ENCODE measurements at regions not wholly inside any gene's neighbourhood (a gene's known extent, or its start where the extent isn't known, plus 50 kb on each side); places are given as distances from the start of the nearest gene placed in this dataset.

DNA sequence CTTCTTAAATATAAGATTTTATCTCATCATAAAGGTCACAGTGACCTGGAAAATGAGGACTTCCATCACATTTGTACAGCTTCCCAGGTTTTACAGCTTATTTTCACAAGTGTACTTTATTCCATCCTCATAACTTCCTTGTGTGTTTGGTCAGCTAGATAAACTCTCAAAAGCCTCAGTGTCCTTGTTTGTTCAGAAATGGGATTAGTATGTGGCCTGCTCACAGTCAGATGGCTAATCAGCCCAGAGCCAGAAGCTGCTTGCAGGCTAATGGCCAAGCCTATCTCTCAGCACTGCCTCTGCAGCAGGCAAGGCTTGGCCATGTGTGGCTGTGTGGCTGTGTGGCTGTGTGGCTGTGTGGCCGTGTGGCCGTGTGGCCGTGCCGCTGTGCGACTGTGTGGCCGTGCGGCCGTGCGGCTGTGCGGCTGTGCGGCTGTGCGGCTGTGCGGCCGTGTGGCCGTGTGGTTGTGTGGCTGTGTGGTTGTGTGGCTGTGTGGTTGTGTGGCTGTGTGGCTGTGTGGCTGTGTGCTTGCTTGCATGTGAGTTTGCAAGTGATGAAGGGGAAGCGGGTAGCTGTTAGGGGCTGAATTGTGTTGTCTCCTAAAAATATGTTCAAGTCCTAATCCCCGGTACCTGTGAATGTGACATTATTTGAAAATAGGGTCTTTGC, 233.0 kb upstream of the TNP1 start:
- Histone ChIP-seq H3K27ac (ENCODE audit: low read depth, low read length) (no peak overlapping the region), H3K4me2 (ENCODE audit: low read length) (no peak overlapping the region), H3K27me3 (ENCODE audit: insufficient read depth, low read length, poor library complexity) (no peaks in the 10 kb centered on the region), H3K23ac (ENCODE audit: low read length) (no peak overlapping the region), H2AK5ac (ENCODE audit: low read length) (no peak overlapping the region), H3K4ac (ENCODE audit: low read depth, low read length) (no peak overlapping the region), H4K8ac (ENCODE audit: low read depth, low read length) (no peak overlapping the region), H3K4me3 (ENCODE audit: low read length) (no peak overlapping the region), H4K5ac (ENCODE audit: low read length) (no peak overlapping the region), H3K4me1 (ENCODE audit: control insufficient read depth, low read depth, low read length) (no peaks in the 10 kb centered on the region), H3K79me2 (ENCODE audit: control insufficient read depth, insufficient read depth, low read length) (no peaks in the 10 kb centered on the region), H3K36me3 (ENCODE audit: control insufficient read depth, insufficient read depth, low read length) (no peaks in the 10 kb centered on the region), H3K79me1 (ENCODE audit: low read length) (no peaks in the 10 kb centered on the region), H2BK120ac (ENCODE audit: low read depth, low read length) (no peak overlapping the region), H2BK15ac (replicated peaks; ENCODE audit: low read depth) (no peak overlapping the region), H3K56ac (ENCODE audit: low read length) (no peak overlapping the region), H3K9ac (ENCODE audit: low read length) (no peak overlapping the region), H3K18ac (ENCODE audit: low read length) (no peak overlapping the region), H2BK5ac (ENCODE audit: low read length) (no peak overlapping the region)
- DNase-seq: no peak
- no CpG with 5 or more reads among the region's 17 CpGs for WGBS (ENCODE audit: extremely low coverage, insufficient coverage, low lambda C conversion rate)

DNA sequence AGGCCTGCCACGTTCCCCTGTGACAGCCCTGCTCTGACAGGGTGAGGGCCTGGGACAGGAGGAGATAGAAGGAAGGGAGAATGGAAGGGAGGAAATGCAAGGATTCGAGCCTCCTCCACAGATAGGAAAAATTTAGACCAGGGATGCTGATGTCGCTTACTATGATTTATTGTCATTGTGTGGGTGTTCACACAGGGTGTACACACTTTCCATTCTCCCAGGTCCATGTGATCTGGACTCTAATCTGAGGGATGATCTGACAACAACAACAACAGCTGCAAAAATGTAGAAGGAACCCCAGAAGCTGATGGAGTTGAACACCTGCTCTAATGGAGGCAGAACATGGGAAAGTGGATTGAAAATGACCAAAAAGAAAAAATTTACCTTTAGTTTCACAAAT, 231.7 kb upstream of the TNP1 start:
- H3K4me2 ChIP-seq (ENCODE audit: low read length): no peak overlapping the region
- no peaks in the 10 kb centered on the region for H3K79me1 ChIP-seq (ENCODE audit: low read length)
- no peaks in the 10 kb centered on the region for H3K79me2 ChIP-seq (ENCODE audit: control insufficient read depth, insufficient read depth, low read length)
- no peak overlapping the region for H3K56ac ChIP-seq (ENCODE audit: low read length)
- H3K36me3 ChIP-seq (ENCODE audit: control insufficient read depth, insufficient read depth, low read length): no peaks in the 10 kb centered on the region
- no peak overlapping the region for H3K4me3 ChIP-seq (ENCODE audit: low read length)
- no peak overlapping the region for H3K9ac ChIP-seq (ENCODE audit: low read length)
- H2AK5ac ChIP-seq (ENCODE audit: low read length): no peak overlapping the region
- no peak for DNase-seq
- no peak overlapping the region for H3K18ac ChIP-seq (ENCODE audit: low read length)
- H3K27ac ChIP-seq (ENCODE audit: low read depth, low read length): no peak overlapping the region
- no peak overlapping the region for H3K23ac ChIP-seq (ENCODE audit: low read length)
- WGBS (ENCODE audit: extremely low coverage, insufficient coverage, low lambda C conversion rate): no CpG with 5 or more reads among the region's 3 CpGs
- no peak overlapping the region for H4K5ac ChIP-seq (ENCODE audit: low read length)
- no peak overlapping the region for H2BK5ac ChIP-seq (ENCODE audit: low read length)
- no peak overlapping the region for H4K8ac ChIP-seq (ENCODE audit: low read depth, low read length)
- H2BK15ac ChIP-seq (replicated peaks; ENCODE audit: low read depth): no peak overlapping the region
- no peak overlapping the region for H3K4ac ChIP-seq (ENCODE audit: low read depth, low read length)
- no peak overlapping the region for H2BK120ac ChIP-seq (ENCODE audit: low read depth, low read length)
- H3K4me1 ChIP-seq (ENCODE audit: control insufficient read depth, low read depth, low read length): no peaks in the 10 kb centered on the region
- no peaks in the 10 kb centered on the region for H3K27me3 ChIP-seq (ENCODE audit: insufficient read depth, low read length, poor library complexity)

DNA sequence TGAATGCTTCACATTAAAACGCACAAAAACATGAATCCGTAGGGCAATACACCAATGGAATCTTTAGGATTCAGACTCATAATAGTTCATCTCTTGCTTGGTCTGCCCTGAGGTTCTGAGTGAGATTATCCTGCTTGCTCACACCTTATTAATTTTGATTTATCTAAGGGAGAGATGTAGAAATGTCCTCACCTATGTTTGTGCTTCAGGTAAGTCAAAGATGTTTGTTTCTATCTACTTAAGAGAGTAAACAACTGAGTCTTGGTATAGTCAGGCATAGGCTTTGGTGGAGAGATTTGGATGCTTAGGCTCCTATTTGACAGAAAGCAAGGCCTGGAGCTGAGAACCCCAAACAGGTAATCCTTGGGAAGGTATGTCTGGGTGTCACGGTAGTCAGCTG, 231.0 kb upstream of the TNP1 start:
- WGBS (ENCODE audit: extremely low coverage, insufficient coverage, low lambda C conversion rate): no CpG with 5 or more reads among the region's 3 CpGs
- H2BK5ac ChIP-seq (ENCODE audit: low read length): no peak overlapping the region
- H3K4me2 ChIP-seq (ENCODE audit: low read length): no peak overlapping the region
- H3K79me2 ChIP-seq (ENCODE audit: control insufficient read depth, insufficient read depth, low read length): no peaks in the 10 kb centered on the region
- no peak overlapping the region for H3K23ac ChIP-seq (ENCODE audit: low read length)
- H3K27ac ChIP-seq (ENCODE audit: low read depth, low read length): no peak overlapping the region
- H3K9ac ChIP-seq (ENCODE audit: low read length): no peak overlapping the region
- DNase-seq: no peak
- H3K27me3 ChIP-seq (ENCODE audit: insufficient read depth, low read length, poor library complexity): no peaks in the 10 kb centered on the region
- no peaks in the 10 kb centered on the region for H3K79me1 ChIP-seq (ENCODE audit: low read length)
- no peaks in the 10 kb centered on the region for H3K36me3 ChIP-seq (ENCODE audit: control insufficient read depth, insufficient read depth, low read length)
- no peak overlapping the region for H3K56ac ChIP-seq (ENCODE audit: low read length)
- H4K5ac ChIP-seq (ENCODE audit: low read length): no peak overlapping the region
- no peak overlapping the region for H2AK5ac ChIP-seq (ENCODE audit: low read length)
- H3K4me3 ChIP-seq (ENCODE audit: low read length): no peak overlapping the region
- no peak overlapping the region for H2BK15ac ChIP-seq (replicated peaks; ENCODE audit: low read depth)
- H3K4ac ChIP-seq (ENCODE audit: low read depth, low read length): no peak overlapping the region
- no peak overlapping the region for H4K8ac ChIP-seq (ENCODE audit: low read depth, low read length)
- no peak overlapping the region for H2BK120ac ChIP-seq (ENCODE audit: low read depth, low read length)
- no peak overlapping the region for H3K18ac ChIP-seq (ENCODE audit: low read length)
- H3K4me1 ChIP-seq (ENCODE audit: control insufficient read depth, low read depth, low read length): no peaks in the 10 kb centered on the region

DNA sequence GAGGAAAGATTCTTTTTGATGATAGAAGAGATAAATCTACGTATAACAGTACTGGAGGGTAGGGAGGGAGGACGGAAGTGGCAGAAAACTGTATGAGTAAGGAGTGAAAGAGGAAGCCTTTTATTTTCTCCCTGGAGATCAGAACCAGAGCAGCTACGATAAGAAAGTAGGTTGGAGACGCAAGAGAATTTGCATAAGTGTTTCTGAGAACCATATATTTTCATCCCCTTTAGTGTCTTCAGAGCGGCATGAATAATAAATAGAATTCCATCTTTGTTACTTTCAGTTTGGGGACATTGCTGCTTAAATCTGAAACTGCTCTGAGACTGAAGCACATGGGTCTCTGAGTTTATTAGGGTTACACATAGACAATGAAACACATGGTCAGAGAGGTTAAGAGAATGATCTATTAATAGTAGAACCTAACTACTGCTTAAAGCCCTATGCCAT, 230.2 kb upstream of the TNP1 start:
- Histone ChIP-seq H3K27me3 (ENCODE audit: insufficient read depth, low read length, poor library complexity) (no peaks in the 10 kb centered on the region), H3K9ac (ENCODE audit: low read length) (no peak overlapping the region), H3K79me2 (ENCODE audit: control insufficient read depth, insufficient read depth, low read length) (no peaks in the 10 kb centered on the region), H3K79me1 (ENCODE audit: low read length) (no peaks in the 10 kb centered on the region), H3K18ac (ENCODE audit: low read length) (no peak overlapping the region), H3K27ac (ENCODE audit: low read depth, low read length) (no peak overlapping the region), H2BK5ac (ENCODE audit: low read length) (no peak overlapping the region), H3K4me1 (ENCODE audit: control insufficient read depth, low read depth, low read length) (no peaks in the 10 kb centered on the region), H2BK15ac (replicated peaks; ENCODE audit: low read depth) (no peak overlapping the region), H2AK5ac (ENCODE audit: low read length) (no peak overlapping the region), H3K56ac (ENCODE audit: low read length) (no peak overlapping the region), H4K5ac (ENCODE audit: low read length) (no peak overlapping the region), H4K8ac (ENCODE audit: low read depth, low read length) (no peak overlapping the region), H3K4ac (ENCODE audit: low read depth, low read length) (no peak overlapping the region), H3K23ac (ENCODE audit: low read length) (no peak overlapping the region), H2BK120ac (ENCODE audit: low read depth, low read length) (no peak overlapping the region), H3K36me3 (ENCODE audit: control insufficient read depth, insufficient read depth, low read length) (no peaks in the 10 kb centered on the region), H3K4me2 (ENCODE audit: low read length) (no peak overlapping the region), H3K4me3 (ENCODE audit: low read length) (no peak overlapping the region)
- no peak for DNase-seq
- WGBS (ENCODE audit: extremely low coverage, insufficient coverage, low lambda C conversion rate): no CpG with 5 or more reads among the region's 5 CpGs

DNA sequence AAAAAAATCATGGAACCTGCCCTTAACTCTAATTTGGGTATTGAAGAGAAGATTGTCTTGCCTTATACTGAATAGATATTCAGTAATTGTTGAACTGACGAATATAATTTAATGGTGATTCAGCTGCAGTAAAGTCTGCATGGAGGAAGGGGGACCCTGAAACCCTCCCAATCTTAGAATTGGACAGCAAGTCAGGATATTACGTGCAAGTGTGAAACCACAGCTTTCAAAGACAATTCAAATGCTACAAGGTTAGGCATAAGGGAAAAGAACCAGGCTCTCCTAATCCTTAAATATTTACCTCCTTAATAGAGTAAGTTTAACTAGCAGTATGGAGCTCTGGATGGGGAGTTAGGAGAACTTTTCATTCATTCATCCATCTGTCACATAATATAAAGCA, 226.9 kb upstream of the TNP1 start:
- no peak overlapping the region for H2BK15ac ChIP-seq (replicated peaks; ENCODE audit: low read depth)
- H3K23ac ChIP-seq (ENCODE audit: low read length): no peak overlapping the region
- H3K4me3 ChIP-seq (ENCODE audit: low read length): no peak overlapping the region
- H3K9ac ChIP-seq (ENCODE audit: low read length): no peak overlapping the region
- H3K4me2 ChIP-seq (ENCODE audit: low read length): no peak overlapping the region
- no peak for DNase-seq
- no peak overlapping the region for H2BK120ac ChIP-seq (ENCODE audit: low read depth, low read length)
- H3K27me3 ChIP-seq (ENCODE audit: insufficient read depth, low read length, poor library complexity): no peaks in the 10 kb centered on the region
- WGBS (ENCODE audit: extremely low coverage, insufficient coverage, low lambda C conversion rate): no CpG with 5 or more reads among the region's 2 CpGs
- no peak overlapping the region for H2BK5ac ChIP-seq (ENCODE audit: low read length)
- H3K79me2 ChIP-seq (ENCODE audit: control insufficient read depth, insufficient read depth, low read length): no peaks in the 10 kb centered on the region
- H3K36me3 ChIP-seq (ENCODE audit: control insufficient read depth, insufficient read depth, low read length): no peaks in the 10 kb centered on the region
- H3K79me1 ChIP-seq (ENCODE audit: low read length): no peaks in the 10 kb centered on the region
- H4K5ac ChIP-seq (ENCODE audit: low read length): no peak overlapping the region
- no peak overlapping the region for H2AK5ac ChIP-seq (ENCODE audit: low read length)
- no peaks in the 10 kb centered on the region for H3K4me1 ChIP-seq (ENCODE audit: control insufficient read depth, low read depth, low read length)
- no peak overlapping the region for H4K8ac ChIP-seq (ENCODE audit: low read depth, low read length)
- no peak overlapping the region for H3K56ac ChIP-seq (ENCODE audit: low read length)
- H3K18ac ChIP-seq (ENCODE audit: low read length): no peak overlapping the region
- H3K27ac ChIP-seq (ENCODE audit: low read depth, low read length): no peak overlapping the region
- H3K4ac ChIP-seq (ENCODE audit: low read depth, low read length): no peak overlapping the region

DNA sequence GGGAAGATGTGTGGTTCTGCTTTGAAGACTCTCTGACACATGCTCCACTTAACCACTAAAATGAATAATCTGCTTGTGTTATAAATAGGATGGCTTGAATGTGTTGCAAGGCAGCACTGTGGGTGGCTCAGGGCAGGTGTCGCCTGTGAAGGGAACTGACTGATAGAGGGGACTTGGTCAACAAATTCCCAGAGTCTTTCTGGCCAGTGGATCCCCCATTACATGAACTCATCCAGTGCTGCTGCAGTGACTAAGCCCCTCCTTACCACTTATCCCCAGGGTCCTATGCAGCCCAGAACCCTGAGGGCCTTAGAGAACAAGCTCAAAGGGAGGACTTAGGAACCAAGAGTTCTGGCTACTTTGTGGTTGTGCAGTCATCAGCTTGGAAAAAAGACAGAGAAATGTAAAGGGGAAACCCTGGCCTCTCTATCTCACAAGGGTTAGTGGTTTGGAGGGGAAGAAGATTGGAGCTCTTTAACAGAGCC, 226.2 kb upstream of the TNP1 start:
- Histone ChIP-seq H3K23ac (ENCODE audit: low read length) (no peak overlapping the region), H2BK15ac (replicated peaks; ENCODE audit: low read depth) (no peak overlapping the region), H3K9ac (ENCODE audit: low read length) (no peak overlapping the region), H3K4ac (ENCODE audit: low read depth, low read length) (no peak overlapping the region), H3K36me3 (ENCODE audit: control insufficient read depth, insufficient read depth, low read length) (no peaks in the 10 kb centered on the region), H2BK5ac (ENCODE audit: low read length) (no peak overlapping the region), H2BK120ac (ENCODE audit: low read depth, low read length) (no peak overlapping the region), H4K5ac (ENCODE audit: low read length) (no peak overlapping the region), H3K4me2 (ENCODE audit: low read length) (no peak overlapping the region), H3K56ac (ENCODE audit: low read length) (no peak overlapping the region), H3K27me3 (ENCODE audit: insufficient read depth, low read length, poor library complexity) (no peaks in the 10 kb centered on the region), H2AK5ac (ENCODE audit: low read length) (no peak overlapping the region), H3K4me3 (ENCODE audit: low read length) (no peak overlapping the region), H3K79me2 (ENCODE audit: control insufficient read depth, insufficient read depth, low read length) (no peaks in the 10 kb centered on the region), H3K4me1 (ENCODE audit: control insufficient read depth, low read depth, low read length) (no peaks in the 10 kb centered on the region), H3K18ac (ENCODE audit: low read length) (no peak overlapping the region), H3K79me1 (ENCODE audit: low read length) (no peaks in the 10 kb centered on the region), H3K27ac (ENCODE audit: low read depth, low read length) (no peak overlapping the region), H4K8ac (ENCODE audit: low read depth, low read length) (no peak overlapping the region)
- WGBS (ENCODE audit: extremely low coverage, insufficient coverage, low lambda C conversion rate): no CpG with 5 or more reads among the region's 1 CpG
- no peak for DNase-seq
